ENCODE measurements at regions not wholly inside any gene's neighbourhood (a gene's known extent, or its start where the extent isn't known, plus 50 kb on each side); places are given as distances from the start of the nearest gene placed in this dataset.
"Not testable (repeated sequence)": the region's sequence is repeated elsewhere in the genome, so short reads cannot be mapped to it uniquely, and the experiment has no call there.

DNA sequence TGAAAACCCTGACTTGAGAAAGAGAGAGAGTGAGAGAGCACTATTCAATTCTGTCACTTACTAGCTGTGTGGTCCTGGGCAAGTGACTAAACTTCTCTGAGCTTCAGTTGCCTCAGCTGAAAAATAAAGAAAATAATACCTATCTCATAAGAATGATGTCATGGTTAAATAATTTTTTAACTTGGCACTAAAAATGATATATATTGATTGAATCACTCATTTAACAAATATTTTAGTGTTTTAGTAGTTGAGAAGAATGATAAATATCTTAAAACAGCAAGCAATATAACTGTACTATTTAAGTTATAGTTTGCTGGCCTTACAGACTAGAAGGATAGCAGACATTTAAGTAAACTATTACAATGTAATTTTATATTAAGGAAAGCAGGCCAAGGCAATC, 764.2 kb downstream of the DIAPH3 start:
- no peak for DNase-seq (ENCODE audit: low spot score)

DNA sequence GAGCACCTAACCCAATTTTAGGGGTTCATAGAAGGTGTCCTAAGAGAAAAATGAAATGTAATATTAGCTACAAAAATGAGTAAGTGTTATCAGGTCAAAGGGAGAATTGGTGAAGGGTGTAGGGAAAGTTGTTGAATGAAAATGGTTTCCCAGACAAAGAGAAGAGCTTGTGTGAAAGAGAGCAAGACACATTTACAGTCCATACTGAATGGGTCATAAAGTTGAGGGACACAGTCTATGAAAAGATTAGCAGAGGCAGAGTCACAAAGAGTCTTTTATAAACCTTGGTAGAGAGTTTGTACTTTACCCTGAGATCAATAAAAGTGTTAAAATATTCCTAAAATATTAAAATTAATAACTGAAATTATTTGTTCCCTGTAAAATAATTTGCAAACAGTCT, 759.4 kb downstream of the DIAPH3 start:
- DNase-seq (ENCODE audit: low spot score): no peak

DNA sequence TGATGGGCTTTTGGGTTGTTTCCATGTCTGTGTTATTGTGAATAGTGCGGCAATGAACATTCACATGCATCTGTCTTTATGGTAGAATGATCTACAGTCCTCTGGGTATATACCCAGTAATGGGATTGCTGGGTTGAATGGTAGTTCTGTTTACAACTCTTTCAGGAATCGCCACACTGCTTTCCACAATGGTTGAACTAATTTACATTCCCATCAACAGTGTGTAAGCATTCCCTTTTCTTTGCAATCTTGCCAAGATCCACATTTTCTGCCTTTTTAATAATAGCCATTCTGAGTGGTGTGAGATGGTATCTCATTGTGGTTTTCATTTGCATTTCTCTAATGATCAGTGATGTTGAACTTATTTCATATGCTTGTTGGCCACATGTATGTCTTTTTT, 756.5 kb downstream of the DIAPH3 start:
- DNase-seq (ENCODE audit: low spot score): not testable (repeated sequence)

DNA sequence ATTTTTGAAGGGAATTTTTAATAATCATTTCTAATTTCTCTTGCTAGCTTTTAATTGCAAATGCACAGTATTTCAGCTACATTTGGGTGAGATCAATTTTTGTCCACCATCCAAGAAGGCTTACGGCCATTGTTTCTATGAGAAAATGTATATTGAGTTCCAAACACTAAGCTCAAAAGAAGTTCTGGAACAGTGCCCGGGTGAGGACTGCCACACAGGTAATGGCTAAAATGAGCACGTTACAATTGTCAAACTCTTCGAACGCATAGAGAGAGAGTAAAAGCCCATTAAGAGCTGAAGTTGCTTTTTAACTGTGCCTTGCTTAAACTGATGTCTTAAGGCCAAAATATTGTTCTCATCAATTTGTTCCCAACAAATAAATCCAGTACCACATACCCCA, 755.0 kb downstream of the DIAPH3 start:
- DNase-seq (ENCODE audit: low spot score): no peak

DNA sequence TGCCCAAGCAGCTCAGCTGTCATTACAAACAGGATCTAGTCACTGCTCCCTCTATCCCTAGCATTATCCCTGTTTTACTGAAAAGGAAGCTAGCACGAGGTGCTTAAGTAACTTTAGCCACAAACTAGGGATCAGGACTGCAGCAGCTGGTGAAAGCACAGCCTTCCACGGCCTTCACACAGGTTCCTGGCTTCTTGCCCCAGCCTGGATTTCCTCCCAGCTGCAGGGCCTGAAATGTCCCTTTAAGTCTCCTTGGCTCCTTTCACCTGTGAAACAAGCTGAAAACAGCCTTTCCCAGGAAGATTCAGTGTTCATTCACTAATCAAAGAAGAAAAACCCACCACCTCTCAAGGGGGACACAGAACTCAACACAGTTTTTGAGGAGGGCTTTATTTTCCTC, 754.5 kb downstream of the DIAPH3 start:
- DNase-seq (ENCODE audit: low spot score): no peak

DNA sequence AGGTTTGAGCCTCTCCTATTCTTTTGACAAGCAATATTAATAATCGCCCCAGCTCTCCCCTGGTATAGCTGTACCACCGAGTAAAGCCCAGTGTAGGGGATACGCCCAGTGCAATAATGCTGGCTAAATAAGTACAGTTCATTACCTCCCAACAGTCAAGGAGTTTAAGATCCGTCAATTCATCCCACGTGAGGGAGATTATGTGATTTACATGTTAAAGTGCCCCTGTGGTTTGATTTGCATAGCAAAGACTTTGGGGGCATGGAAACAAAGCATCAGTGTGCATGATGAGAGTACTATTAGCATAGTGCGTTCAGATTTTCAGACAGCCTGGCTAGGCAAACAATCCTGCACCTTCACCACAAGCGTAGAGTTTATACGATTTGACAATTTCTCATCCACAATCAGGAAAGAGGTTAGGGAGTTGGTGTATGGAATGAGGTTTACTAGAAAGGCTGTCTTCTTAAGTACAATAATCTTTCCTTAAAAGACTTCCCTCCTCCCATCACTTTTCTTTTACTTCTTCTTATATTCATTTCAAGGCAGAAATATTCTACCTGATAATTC, 754.0 kb downstream of the DIAPH3 start:
- no peak for DNase-seq (ENCODE audit: low spot score)

DNA sequence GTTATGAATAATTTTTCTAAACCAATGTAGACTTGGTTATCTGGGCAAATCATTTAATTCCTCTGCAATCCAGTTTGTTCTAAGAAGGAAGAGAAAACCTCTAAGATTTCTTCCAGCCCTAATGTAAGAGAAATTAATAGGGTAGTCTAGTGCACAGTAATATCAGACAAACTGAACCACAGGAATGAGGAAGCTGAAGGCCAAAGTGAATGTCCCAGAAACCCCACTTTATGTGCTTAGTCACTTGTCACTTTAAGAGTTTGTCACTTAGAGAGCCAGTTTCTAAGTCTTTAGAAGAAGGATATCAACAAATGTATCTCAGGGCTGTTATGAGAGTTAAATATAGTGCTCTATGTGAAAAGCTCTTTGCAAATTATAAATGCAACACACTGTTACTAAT, 750.6 kb downstream of the DIAPH3 start:
- DNase-seq (ENCODE audit: low spot score): peak; percentile 71

DNA sequence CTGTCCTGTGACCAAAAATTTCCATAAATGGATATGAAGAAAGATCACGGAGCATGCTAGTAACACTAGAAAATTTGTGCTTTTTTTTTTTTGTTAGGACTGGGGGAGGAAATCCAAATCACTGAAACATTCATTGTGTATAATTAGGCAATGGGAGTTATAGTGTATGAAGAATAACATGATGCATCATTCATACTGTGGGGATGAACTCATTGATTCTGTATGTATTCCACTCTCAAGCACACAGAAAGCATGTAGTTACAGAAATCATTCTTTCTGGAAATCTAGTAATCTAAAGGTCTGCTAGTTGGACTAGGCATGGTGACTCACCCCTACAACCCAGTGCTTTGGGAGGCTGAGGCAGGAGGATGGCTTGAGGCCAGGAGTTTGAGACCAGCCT, 749.7 kb downstream of the DIAPH3 start:
- DNase-seq (ENCODE audit: low spot score): no peak

DNA sequence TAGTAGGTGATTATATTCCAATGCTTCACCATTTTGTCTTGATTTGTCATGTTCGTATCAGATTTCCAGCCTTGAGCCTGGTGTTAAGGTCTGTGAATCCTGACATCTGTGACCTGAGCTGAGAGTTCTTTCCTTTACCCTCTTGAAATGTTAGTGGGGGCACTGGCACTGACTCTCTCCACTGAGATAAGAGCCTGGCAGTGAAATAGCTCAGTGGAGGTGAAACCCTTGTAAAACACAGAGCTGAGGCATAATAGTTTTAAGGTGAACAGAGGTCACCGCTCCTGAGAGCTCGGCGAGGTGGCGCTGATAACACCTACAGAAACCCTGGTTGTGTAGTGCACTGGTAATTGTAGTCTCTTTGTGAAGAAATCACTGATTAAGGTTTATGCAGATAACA, 748.2 kb downstream of the DIAPH3 start:
- no peak for DNase-seq (ENCODE audit: low spot score)

DNA sequence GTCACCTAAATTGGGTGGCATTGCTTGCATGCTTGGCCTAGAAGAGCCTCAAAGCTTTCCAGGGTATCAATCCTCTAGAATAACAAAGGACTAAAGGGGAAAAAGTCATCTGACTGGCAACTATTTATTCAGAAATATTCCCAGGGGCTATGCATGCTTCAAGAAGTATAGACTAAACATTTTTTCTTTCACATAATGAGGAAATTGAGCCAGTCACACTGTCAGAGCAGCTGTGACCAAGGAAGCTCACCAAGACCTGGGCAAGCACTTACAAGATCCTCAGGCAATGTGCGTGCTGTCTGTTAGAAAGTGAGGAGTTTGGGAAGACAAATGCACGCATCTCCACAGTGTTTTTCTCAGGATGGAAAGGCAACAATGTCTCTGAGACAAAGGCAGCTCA, 747.2 kb downstream of the DIAPH3 start:
- DNase-seq (ENCODE audit: low spot score): no peak

DNA sequence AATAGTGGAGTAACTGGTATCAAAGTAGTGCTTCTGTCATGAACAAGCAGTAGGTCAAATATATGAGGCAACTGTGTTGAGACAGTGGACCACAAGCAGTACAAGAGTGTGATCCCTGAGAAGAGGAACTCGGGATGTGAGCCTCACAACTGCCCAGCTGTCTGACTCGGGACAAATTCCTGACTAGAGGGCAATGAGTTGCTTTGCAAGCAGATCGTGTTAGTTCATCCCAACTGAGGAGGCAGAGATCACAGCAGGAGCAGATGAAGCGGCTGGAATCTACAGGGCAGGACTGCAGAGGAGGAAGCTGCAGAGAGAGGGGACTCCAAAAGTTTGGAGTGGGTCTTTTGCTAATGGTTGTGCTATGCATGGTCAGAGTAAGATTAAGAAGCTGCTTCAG, 741.1 kb downstream of the DIAPH3 start:
- no peak for DNase-seq (ENCODE audit: low spot score)

DNA sequence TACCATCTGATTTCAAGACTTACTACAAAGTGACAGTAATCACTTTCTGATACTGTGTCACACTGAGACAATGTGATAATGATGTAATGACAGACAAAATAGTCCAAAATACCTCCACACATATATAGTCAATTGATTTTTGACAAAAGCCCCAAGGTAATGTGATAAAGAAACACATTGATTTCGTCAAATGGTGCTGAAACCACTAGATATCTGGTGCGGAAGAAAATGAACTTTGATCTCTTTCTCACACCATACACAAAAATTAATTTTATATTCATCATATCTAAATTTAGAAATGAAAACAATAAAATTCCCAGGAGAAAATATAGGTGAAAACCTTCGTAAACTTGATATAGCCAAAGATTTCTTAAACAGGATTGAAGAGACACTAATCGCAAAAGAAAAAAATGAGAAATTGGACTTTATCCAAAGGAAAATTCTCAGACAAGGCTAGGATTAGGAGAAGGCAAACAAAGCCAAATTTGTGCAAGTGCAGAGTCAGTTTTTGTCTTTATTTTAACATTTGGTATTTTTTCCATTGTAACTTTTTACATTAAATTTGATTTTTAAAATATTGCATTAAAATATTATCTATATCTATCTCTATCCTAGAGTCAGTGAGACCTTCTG, 739.9 kb downstream of the DIAPH3 start:
- DNase-seq (ENCODE audit: low spot score): no peak

DNA sequence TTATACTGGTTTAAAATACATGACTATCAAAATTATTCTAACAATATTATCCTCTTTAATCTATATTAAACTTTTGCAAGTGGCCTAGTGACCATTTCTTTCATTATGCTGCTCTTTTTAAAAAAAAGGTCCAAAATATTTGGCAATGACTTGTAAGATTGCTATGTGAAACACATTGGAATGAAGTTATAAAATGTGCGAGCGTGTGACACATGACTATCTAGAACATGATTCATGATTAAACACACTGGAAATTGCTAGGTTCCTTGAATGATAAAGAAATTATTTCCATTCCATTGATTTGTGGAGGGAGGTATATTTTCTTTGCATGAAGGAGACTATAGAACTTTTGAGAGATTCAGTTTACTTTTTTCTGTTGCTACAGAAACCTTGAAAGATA, 739.1 kb downstream of the DIAPH3 start:
- no peak for DNase-seq (ENCODE audit: low spot score)

DNA sequence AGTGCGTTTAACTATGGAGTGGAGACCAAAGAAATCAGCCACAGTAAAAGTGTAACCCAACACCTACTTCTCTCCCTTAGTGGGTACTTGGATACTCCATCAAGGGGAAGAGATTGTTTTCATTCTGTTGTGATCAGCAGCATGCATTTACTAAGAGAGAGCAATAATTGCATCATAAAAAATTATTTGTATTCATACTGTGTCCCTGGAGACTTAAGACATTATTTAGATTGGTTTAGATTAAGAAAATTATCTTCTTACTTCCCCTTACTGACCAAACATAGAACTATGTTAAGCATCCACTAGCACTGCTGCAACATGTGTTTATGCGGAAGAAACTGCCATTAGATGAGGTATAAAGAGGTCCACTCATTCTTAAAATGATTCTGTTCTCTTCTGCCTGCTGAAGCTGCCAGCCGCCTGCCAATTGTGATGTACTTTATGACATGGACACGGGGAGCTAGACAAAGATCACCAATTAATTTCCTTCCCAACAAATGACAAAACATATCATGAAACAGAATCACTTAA, 738.5 kb downstream of the DIAPH3 start:
- DNase-seq (ENCODE audit: low spot score): no peak

DNA sequence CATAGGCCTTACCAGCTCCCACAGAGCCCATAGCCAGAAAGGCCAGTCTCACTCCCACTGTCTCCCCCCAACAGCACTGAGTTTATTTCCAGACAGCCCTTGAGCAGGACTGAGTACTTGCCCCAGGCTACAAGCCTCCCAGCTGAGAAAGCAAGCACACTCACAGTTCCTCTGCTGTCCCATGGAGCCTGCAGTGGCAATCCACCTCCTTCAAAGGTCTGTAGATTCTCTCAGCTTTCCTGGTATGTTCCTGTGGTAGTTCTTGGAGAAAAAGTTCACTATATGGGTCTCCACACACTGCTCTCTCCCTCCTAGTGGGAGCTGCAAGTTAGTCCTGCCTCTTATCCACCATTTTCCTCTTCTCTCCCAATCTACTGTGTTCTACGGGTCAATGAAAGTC, 728.7 kb downstream of the DIAPH3 start:
- no peak for DNase-seq (ENCODE audit: low spot score)

DNA sequence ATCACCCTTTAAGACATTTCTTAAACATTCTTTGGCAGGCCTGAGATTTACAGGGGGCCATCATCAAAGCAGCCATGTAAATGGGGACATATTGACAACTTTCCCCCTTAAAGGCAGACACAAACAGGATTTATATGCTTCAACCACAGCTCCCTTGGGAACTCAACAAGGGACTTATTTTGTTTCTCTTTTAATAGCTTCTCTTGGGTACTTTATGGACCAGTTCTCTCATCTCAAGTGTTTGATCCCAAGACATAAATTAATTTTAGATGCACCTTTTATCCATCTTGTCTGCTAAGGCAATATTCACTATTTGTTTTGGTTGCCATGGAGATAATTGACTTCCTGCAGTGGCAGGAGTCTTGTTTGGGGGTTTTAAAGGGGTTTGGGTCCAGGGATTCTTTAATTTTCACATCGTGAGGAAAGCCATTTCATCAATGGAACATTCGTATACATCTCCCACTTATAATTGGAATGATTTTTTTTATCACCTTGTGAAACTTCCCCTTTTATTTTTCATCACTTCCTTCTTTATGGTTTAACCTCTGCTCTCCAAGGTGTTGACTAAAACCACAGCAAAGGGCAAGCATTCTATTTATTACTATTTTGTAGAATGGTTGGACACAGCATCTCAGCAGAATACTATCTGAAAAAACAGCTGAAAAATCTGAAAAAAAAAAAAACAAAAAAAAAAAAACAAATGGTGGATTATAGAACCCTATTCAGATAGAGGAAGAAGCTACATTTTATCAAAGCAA, 726.0 kb downstream of the DIAPH3 start:
- DNase-seq (ENCODE audit: low spot score): peak; percentile 31

DNA sequence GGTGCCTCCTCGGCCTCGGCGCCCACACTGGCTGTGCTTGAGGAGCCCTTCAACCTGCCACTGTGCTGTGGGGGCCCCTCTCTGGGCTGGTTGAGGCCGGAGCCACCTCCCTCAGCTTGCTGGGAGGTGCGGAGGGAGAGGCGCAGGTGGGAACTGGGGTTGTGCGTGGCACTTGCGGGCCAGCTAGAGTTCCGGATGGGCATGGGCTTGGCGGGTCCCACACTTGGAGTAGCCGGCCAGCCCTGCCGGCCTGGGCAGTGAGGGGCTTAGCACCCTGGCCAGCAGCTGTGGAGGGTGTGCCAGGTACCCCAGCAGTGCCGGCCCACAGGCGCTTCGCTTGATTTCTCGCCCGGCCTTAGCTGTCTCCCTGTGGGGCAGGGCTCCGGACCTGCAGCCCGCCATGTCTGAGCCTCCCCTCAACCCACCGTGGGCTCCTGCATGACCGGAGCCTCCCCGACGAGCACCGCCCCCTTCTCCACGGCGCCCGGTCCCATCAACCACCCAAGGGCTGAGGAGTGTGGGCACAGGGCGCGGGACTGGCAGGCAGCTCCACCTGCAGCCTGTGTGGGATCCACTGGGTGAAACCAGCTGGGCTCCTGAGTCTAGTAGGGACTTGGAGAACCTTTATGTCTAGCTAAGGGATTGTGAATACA, 723.8 kb downstream of the DIAPH3 start:
- no peak for DNase-seq (ENCODE audit: low spot score)

DNA sequence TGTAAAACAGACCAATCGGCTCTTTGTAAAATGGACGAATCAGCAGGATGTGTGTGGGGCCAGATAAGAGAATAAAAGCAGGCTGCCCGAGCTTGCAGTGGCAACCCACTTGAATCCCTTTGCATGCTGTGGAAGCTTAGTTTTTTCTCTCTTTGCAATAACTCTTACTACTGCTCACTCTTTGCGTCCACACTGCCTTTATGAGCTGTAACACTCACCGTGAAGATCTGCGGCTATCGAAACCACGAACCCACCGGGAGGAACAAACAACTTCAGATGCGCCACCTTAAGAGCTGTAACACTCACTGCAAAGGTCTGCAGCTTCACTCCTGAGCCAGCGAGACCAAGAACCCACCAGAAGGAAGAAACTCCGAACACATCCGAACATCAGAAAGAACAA, 722.7 kb downstream of the DIAPH3 start:
- not testable (repeated sequence) for DNase-seq (ENCODE audit: low spot score)

DNA sequence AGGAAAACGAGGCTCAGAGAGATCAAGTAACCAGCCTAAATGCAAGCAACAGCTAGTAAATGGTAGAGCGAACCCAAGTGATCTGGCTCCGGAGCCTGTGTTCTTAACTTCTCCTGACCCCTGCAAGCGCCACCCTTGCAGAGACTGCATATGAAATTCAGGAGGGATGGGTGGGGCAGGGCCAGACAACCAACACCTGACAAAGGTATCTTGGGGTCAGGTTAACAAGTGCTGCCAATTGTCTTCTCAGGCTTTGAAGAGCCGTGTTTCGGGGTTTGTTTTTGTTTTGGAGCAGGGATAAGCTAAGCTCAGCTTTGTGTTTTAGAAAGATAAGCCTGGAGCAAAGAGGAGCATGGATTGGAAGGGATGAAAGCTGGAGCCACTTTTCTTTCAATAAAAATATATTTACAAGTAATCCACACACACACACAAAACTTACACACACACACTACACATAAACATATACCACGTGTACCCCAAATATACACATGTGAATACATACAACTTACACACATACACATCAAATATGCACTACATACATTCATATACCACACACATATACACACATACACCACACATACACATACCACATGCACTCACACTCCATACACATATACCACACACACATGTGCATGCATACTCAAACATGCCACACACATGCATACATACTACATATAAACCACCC, 722.0 kb downstream of the DIAPH3 start:
- DNase-seq (ENCODE audit: low spot score): no peak

DNA sequence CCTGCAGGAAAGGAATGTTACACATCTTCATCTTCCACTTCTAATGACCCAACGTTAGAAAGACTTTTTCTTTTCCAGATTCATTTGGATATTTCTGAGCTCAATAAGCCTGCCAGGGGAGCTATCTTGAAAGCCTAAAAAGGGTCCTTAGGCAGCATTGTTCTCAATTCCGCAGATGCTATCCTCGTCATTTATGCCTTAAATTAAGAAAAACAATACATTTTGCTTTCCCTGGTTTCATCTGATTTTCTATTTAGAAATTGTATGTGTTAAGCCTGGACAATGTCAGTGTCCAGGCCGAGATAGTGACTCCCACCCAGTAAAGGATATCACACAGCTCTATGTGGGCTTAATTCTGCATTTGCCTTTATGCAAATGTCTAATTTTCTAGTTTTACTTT, 721.3 kb downstream of the DIAPH3 start:
- no peak for DNase-seq (ENCODE audit: low spot score)

DNA sequence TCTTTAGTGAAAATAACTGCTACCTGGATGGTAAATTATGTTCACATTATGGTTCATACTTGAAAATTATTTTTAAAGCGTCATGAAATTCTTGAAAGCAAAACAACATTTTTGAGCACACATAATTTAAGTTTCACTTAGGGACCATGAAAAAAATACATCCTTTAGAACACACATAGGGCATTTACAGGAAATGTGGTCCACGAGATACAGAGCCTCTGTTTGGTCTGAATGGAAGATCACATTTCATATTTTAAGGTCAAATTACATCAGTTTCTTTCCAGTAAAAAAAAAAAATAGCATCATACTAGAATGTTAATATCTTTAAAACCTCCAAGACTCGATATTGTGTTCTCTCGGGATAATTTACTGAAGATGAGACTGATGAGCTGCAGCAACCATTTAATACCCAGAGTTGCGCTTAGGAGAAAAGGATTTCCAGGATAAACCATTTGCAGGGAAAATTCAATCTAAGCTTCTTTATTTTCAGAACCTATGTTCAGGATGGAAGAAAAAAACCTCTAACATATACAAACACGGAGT, 720.7 kb downstream of the DIAPH3 start:
- DNase-seq (ENCODE audit: low spot score): no peak

Data from HT-29 (cell line).